Stimulated activated naive CD4-positive, alpha-beta T cell treated with Interleukin-2 at 50 U/mL for 16 hours (primary cell): ENCODE measurements at regions not wholly inside any gene's neighbourhood (a gene's known extent, or its start where the extent isn't known, plus 50 kb on each side); places are given as distances from the start of the nearest gene placed in this dataset.
"Not testable (repeated sequence)": the region's sequence is repeated elsewhere in the genome, so short reads cannot be mapped to it uniquely, and the experiment has no call there.

Experiments used
- DNase-seq: peaks from one replicate; lab custom pipeline; 2025; lab: John Stamatoyannopoulos, UW

DNA sequence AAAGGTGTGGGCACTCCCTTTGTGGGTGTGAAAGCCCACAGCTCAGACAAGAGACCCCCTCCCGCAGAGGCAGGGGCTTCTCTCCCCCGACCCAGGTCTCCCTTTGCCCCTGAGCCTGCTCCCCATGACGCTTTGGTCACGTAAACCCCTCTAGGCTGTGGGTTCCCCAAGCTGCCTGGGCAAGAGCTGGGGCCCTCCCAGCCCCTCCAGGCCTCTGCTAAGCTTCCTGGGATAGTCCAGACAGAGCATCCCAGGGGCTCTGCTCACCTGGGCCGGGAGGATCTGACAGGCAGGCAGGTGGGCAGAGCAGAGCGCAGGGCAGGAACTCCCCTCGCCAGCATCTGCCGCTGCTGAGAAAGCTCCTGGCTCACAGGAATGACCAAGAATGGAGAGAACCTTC lies 177.3 kb downstream of the BANP start:
- no peak for DNase-seq

- DNase-seq: not testable (repeated sequence)
These were observed 177.9 kb downstream of the BANP start for GRCh38 chr16:88129133-88129532.

- no peak for DNase-seq
These were observed 178.8 kb downstream of the BANP start for GRCh38 chr16:88130016-88130415.

DNA sequence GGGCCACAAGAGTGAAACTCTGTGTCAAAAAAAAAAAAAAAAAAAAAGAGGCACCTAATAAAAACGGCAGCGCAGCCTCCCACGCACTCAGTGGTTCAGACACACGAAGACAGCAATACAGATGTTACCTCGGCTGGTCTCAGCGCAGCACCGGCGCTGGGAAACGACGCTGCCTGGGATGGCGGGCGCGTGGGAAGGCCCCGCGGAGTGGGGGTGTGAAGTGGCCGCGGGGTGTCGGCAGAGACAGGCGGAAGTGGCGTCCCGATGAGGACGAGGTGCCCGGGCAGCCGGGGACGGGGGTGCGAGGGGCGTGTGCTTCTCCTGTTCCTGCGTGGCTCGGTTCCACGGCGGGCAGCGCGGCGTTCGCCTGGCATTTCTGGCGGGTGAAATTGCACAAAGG lies 179.4 kb downstream of the BANP start:
- DNase-seq: no peak

GRCh38 chr16:88131256-88131655 lies 180.0 kb downstream of the BANP start:
- DNase-seq: no peak

GRCh38 chr16:88131966-88132365 lies 180.7 kb downstream of the BANP start:
- DNase-seq: no peak

GRCh38 chr16:88132836-88133506 lies 181.7 kb downstream of the BANP start:
- DNase-seq: no peak

GRCh38 chr16:88133507-88133843 lies 182.2 kb downstream of the BANP start:
- DNase-seq: no peak

DNA sequence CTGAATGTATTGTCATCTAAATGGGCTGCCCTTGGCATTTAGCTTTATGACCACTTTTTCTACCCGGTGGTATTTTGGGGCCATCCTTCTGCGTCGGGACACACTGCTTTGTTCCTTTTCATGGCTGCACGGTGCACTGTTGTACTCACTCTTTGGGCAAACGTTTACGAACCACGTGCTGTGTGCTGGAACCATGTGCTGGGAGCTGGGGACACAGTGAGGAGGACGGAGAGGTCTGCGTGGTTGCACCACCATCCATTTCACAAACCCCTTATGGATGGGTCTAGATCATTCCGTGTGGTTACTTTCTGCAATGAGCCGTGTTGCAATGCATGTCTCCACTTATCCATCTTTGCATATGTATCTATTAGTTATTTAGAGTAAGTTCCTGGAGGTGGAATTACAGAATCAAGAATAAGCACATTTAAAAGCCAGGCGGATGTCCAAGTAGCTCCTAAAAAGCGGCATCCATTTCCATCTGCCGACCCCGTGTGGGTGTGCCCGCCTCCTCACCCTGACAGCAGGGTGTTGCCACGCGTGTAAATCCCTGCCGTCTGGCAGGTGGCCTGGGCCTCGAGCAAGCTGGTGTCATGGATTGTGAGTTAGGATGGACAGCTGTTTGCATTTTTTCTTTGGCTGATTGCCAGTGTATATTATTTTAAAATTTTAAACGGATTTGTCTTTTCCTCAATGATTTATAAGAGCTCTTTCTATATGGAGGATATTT lies 183.1 kb downstream of the BANP start:
- DNase-seq: not testable (repeated sequence)

- not testable (repeated sequence) for DNase-seq
These were observed 183.9 kb downstream of the BANP start for GRCh38 chr16:88134899-88135682.

DNA sequence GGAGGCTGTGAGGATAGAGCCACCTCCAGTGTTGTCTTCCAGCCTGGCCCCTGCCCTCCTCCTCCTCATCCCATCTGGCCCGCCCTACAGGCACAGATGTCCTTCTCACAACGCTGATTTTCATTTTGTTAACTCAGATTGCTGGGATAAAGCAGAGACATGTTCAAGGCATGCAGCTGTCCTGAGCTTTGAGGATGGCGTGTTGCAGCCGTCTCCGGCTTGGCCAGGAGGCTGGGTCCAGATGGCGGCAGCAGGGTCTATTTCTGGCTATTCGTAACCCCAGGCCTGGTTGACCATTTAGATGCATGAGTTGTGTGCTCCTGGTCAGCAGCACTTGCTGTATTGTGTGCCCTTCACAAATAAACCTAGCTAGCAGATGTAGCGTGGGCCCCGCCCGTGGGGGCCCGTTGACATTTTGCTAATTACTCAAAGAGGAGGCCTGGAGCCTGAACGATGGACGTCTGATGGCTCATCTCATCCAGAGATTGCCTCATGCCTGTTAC lies 185.0 kb downstream of the BANP start:
- not testable (repeated sequence) for DNase-seq

DNA sequence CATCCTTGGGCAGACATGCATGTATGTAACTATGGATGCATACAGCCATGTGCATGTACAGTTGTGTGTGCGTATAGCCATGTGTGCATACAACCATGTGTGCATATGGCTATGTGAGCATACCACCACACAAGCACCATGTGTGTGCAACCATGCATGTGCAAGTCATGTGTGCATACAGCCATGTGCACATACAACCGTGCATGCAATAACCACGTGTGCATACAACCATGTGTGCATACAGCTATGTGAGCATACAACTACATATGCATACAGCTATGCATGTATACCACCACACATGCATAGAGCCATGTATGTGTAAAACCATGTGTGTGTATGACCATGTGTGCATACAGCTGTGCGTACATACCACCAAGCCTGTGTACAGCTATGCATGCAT lies 185.7 kb downstream of the BANP start:
- DNase-seq: not testable (repeated sequence)

DNA sequence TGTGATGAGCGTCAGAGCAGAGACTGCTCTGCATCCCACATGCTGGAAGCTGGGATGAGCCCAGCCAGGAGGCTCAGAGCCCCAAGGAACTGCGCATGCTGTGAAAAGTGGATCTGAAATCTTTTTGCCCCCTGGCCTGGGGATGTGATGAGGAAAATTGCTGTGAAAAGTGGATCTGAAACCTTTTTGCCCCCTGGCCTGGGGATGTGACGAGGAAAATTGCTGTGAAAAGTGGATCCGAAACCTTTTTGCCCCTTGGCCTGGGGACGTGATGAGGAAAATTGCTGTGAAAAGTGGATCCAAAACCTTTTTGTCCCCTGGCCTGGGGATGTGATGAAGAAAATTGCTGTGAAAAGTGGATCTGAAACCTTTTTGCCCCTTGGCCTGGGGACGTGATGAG lies 187.9 kb downstream of the BANP start:
- DNase-seq: not testable (repeated sequence)

GRCh38 chr16:88140195-88140594 lies 189.0 kb downstream of the BANP start:
- not testable (repeated sequence) for DNase-seq

DNA sequence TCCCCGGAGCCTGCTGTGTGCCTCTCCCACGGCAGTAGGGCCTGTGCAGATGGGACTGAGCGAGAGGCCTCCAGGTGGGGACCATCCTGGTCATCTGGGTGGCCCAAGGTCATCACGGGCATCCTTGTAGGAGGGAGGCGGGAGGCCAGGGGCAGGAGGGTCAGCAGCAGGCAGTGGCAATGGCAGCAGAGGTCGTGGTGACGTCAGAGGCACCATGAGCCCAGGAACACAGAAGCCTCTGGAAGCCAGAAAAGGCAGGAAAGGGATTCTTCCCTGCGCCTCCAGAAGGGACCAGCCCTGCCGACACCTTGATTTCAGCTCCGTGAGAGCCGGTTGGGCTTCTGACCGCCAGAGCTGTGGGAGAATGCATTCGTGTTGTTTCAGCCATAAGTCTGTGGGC lies 190.3 kb downstream of the BANP start:
- no peak for DNase-seq

DNA sequence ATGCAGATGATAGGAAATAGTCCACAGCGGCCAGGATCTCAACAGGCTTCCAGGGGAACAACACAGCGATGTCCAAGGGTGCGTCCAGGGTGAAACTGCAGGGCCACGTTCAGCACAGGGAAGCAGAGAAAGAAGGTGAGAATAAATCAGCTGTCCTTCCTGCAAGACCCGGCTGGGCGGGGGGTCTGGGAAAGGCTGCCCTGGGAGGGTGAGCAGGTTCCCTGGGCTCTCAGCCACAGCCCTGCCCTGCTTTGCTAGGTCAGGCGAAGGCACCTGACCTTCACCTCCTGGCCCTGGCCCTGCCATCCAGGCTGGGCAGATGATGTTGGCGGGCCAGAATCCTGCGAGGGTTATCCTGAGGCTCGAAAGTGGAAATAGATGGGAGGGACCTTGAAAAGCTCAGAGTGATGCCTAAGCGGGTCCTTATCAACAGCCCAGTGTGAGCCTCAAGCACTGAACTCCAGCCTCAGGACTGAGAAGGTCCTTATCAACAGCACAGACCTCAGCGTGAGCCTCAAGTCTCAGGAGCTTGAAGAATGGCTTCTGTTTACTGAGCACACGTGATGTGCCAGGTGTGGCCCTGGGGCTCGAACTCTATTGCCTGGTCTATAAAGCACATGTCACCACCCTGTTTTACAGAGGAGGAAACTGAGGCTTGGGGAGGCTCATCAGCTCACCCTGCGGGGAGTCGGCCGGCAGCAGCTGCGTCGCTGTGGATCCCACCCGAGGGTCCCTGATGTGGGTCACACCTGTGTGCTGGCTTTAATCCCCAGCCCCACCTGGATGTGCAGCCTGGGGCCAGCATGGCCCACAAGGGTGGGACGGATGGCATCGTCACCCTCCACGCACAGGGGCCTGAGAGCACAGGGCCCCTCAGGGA lies 191.1 kb downstream of the BANP start:
- not testable (repeated sequence) for DNase-seq

DNA sequence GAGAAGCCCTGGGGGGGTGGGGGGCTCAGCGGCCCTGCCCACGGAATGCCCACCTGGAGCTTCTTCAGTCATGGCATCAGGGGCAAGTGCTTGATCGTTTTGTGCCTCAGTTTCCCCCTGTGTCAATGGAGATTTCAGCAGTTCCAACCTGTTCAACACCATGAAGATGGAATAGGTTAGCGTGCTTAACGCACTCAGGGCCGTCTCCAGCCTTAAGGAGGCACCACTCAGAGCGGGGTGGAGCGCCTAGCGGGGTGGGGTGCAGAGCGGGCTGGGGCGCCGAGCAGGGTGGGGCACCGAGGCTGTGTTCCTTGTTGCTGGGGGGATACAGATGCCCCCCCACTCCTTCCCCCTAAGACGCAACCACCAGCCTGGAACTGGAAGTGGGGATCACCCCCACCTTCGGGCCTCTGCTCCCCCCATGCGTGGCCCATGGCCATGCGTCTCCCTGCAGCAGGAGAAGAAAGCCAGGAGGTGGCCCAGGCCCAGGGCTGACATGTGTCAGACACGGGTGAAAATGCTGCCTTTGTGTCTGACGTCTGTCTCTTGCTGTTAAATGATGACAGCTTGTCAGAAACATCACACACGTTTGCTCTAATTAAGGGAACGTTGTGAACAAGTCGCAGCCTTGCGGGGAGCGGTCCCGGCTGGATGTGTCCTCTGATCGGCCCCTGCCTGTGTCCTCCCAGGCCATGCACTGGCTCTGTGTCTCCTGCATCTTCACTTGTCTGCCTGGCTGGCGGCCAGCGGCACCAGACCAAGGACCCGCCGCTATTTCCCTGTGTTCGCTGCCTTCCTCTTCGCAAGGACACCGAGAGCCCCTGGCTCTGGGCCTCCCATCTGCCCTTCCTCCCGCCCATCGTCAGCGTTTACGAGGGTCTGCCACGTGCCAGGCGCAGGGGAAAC lies 192.1 kb downstream of the BANP start:
- DNase-seq: not testable (repeated sequence)

- DNase-seq: no peak
These were observed 192.8 kb downstream of the BANP start for GRCh38 chr16:88144028-88144511.

DNA sequence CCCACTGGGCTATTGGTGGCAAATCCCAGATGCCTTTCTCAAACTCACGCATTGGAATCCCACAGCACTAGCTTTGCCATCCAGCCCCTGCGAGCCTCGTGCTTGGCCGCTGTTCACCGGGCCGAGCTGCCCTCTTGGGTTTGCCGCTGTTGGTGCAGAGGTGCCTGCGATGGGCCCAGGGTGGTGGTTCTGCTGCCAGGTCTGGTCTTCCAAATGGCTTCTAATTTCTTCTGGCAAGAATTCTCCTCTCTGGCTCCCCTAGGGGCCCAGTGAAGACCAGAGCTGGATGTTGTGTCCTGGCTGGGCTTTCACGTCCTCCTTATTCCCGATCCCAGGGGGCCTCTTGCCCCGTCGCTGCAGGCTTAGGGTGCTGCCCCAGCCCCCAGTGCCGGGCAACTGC lies 194.1 kb downstream of the BANP start:
- DNase-seq: not testable (repeated sequence)

DNA sequence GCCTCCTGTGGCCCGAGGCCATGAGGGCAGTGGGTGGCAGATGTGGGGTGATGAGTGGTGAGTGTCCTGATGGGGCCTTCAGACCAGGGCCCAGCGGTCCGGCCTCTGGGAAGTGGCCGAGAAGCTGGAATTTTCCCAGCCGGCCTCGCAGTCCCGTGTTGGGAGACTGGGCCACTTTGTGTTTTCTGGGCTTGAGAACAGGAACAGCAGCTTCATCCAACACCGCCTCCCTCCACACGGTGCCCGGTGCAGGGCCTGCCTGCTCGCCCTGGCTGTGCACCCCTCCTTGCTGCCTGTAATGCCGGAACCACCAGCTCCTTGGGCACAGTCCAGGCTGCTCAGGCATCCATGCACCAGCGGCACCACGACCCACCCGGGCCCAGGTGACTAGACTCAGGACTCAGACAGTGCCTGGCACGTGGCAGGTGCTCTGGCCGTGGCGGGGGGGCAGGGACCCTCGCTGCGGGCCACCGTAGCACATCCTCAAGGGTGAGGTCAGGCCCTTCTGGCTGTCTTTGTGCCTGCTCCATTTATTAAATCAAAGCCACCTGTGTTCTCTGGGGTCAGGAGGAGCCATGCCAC lies 194.7 kb downstream of the BANP start:
- DNase-seq: not testable (repeated sequence)
